ENCODE measurements at regions not wholly inside any gene's neighbourhood (a gene's known extent, or its start where the extent isn't known, plus 50 kb on each side); places are given as distances from the start of the nearest gene placed in this dataset.

DNA sequence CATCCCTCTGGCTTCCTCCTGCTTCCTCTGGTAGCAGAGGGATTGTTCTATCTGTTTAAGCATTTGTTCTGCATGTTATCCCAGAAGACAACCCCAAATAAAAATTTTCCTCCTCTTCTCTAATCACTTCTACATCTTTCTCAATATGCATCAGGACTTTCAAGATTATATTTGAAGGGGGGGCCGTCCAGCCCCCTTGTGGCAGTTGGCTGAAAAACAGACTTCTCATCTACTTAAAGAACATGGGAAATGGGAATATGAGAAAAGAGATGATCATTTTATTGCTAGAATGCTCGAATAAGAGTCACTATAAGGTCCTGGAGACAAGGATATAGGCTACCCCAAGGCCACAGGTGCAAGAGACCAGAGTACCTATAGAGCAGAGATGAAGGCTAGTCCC, 466.0 kb downstream of the REEP3 start:
- TF ChIP-seq POLR2A (IDR thresholded peaks at IDR 0.05), result no peak
- TF ChIP-seq, protein P1, sequence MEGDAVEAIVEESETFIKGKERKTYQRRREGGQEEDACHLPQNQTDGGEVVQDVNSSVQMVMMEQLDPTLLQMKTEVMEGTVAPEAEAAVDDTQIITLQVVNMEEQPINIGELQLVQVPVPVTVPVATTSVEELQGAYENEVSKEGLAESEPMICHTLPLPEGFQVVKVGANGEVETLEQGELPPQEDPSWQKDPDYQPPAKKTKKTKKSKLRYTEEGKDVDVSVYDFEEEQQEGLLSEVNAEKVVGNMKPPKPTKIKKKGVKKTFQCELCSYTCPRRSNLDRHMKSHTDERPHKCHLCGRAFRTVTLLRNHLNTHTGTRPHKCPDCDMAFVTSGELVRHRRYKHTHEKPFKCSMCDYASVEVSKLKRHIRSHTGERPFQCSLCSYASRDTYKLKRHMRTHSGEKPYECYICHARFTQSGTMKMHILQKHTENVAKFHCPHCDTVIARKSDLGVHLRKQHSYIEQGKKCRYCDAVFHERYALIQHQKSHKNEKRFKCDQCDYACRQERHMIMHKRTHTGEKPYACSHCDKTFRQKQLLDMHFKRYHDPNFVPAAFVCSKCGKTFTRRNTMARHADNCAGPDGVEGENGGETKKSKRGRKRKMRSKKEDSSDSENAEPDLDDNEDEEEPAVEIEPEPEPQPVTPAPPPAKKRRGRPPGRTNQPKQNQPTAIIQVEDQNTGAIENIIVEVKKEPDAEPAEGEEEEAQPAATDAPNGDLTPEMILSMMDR (IDR thresholded peaks at IDR 0.05), result no peak
